ENCODE measurements at regions not wholly inside any gene's neighbourhood (a gene's known extent, or its start where the extent isn't known, plus 50 kb on each side); places are given as distances from the start of the nearest gene placed in this dataset.

DNA sequence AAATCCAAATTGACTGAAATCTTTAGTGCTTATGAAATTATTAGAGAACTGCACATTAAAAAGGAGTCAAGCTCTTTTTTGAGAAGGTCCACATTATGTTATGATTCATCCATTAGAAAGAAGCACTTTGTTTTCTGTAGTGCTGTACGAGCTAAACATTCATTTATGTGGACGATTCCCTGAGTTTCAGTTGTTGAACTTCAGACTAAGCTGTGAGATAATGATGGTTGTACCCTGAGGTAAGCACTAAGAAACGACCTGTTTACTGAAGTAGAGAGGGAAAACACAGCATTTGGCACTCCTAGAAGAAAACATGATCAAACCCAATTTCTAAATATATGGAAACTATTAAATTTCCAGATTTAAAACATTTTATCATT lies 67.3 kb upstream of the ATP2B1 start:
- no peak for DNase-seq
- H3K36me3 ChIP-seq: no peaks in the 10 kb centered on the region
- intact Hi-C loops (cut with DNase I; ENCODE audit: low total_unique reads): no loop called here
- H3K27ac ChIP-seq: no peak overlapping the region
- TF ChIP-seq, protein P1, sequence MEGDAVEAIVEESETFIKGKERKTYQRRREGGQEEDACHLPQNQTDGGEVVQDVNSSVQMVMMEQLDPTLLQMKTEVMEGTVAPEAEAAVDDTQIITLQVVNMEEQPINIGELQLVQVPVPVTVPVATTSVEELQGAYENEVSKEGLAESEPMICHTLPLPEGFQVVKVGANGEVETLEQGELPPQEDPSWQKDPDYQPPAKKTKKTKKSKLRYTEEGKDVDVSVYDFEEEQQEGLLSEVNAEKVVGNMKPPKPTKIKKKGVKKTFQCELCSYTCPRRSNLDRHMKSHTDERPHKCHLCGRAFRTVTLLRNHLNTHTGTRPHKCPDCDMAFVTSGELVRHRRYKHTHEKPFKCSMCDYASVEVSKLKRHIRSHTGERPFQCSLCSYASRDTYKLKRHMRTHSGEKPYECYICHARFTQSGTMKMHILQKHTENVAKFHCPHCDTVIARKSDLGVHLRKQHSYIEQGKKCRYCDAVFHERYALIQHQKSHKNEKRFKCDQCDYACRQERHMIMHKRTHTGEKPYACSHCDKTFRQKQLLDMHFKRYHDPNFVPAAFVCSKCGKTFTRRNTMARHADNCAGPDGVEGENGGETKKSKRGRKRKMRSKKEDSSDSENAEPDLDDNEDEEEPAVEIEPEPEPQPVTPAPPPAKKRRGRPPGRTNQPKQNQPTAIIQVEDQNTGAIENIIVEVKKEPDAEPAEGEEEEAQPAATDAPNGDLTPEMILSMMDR (IDR thresholded peaks at IDR 0.05 in 8 of 11, conservative IDR thresholded peaks at IDR 0.05 in 3 of 11): no peak
- no peak for TF ChIP-seq POLR2A (IDR thresholded peaks at IDR 0.05)
- no peak for TF ChIP-seq POLR2AphosphoS5 (IDR thresholded peaks at IDR 0.05)
- no peaks in the 10 kb centered on the region for H3K9me3 ChIP-seq
- H3K4me1 ChIP-seq: no peaks in the 10 kb centered on the region
- no peak overlapping the region for H3K4me3 ChIP-seq
- no peaks in the 10 kb centered on the region for H3K27me3 ChIP-seq (replicated peaks in 1 of 7)
- WGBS, 5 donors: 78 to 91% (median 86%) methylated on average over 3 of the region's 3 CpGs

DNA sequence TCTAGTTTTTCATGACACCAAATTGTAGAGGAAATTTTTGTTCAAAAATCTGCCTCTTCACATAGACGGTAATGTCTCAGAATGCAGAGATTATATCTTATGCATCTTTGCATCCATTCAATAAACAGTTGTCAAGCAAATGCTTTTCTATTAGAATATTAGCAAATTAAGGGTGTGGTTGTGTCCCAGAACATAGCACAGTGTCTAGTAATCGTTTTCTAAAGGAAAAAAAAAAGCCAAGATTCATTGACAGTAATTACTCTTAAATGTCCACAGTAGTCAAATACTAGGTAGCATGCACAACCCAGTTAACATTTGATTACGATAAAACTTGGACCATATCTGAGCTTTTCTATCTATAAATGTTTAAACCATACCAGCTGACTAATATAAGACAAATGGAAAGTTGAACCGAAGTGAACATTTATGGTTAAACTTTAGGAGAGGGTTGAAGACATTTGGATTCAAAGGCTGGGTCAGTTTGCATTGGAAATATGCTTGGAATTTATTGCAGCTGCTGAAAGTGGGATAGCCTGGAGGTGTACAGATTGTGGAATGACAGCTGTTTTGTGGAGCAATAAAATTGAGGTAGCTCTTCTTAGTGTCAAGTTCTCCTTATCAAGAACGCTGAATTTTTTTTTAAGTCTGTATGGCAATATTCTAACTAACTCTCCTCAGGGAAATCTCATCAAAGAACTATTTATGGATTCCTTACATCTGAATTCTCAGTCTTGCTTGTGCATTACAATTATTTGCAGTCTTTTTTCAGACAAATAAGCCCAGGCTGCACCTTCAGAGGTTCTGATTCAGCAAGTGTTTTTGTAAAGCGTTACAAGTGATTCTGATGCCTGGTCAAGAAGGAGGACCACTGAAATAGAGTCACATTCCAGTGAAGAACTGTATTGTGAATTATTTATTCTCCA lies 66.7 kb upstream of the ATP2B1 start:
- WGBS, 5 donors: 87 to 91% (median 88%) methylated on average over 6 of the region's 6 CpGs
- no peak for DNase-seq
- Histone ChIP-seq H3K27me3 (replicated peaks in 1 of 7) (no peaks in the 10 kb centered on the region), H3K4me1 (no peaks in the 10 kb centered on the region), H3K4me3 (no peak overlapping the region), H3K9me3 (no peaks in the 10 kb centered on the region), H3K36me3 (no peaks in the 10 kb centered on the region), H3K27ac (no peak overlapping the region)
- intact Hi-C loops (cut with DNase I; ENCODE audit: low total_unique reads): no loop called here
- no peak for TF ChIP-seq POLR2AphosphoS5 (IDR thresholded peaks at IDR 0.05)
- TF ChIP-seq, protein P1 (IDR thresholded peaks at IDR 0.05 in 8 of 11, conservative IDR thresholded peaks at IDR 0.05 in 3 of 11): no peak
- no peak for TF ChIP-seq POLR2A (IDR thresholded peaks at IDR 0.05)

DNA sequence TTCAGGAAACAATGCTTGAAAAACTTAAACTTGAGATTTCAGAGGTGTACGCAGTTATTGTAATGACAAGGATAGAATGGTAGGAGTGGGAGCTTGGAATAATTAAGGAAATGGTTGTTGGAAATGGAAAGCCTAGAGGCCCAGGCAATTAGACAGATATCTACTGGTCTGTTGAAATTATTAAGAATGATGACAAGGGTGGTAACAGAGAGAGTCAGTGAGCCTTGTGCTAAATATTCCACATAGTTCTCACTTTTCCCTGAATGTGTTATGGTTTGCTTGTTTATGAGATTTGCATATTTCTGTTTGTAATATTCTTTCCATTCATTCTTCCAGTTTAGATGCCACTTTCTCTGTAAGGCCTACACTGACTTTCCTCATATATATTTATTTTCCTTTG lies 66.0 kb upstream of the ATP2B1 start:
- no peaks in the 10 kb centered on the region for H3K27me3 ChIP-seq (replicated peaks in 1 of 7)
- no peak overlapping the region for H3K27ac ChIP-seq
- no peak overlapping the region for H3K4me3 ChIP-seq
- H3K36me3 ChIP-seq: no peaks in the 10 kb centered on the region
- DNase-seq: no peak
- H3K4me1 ChIP-seq: no peaks in the 10 kb centered on the region
- WGBS, 5 donors: 97 to 100% (median 99%) methylated on average over 1 of the region's 1 CpG
- intact Hi-C loops (cut with DNase I; ENCODE audit: low total_unique reads): no loop called here
- H3K9me3 ChIP-seq: no peaks in the 10 kb centered on the region
- TF ChIP-seq, protein P1 (IDR thresholded peaks at IDR 0.05 in 8 of 11, conservative IDR thresholded peaks at IDR 0.05 in 3 of 11): no peak
- TF ChIP-seq POLR2A (IDR thresholded peaks at IDR 0.05) (no peak), POLR2AphosphoS5 (IDR thresholded peaks at IDR 0.05) (no peak)

DNA sequence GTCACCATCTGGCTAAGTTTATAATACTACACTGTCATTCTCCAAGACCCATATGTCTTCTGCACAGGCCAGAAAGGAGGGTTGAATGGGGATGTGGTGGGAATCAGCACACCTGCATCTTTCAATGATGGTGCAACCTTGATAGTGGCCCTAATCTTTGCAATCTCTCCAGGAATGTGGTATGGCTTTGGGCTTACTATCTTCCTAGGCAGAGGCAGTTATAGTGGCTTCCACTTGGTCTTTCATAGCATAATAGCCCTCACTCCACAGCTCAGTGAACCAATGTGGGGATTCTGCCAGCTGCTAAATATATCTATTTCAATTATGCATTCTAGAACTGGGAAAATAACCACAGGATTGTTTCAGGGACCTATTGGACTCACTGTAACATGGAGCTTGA lies 61.8 kb upstream of the ATP2B1 start:
- H3K27ac ChIP-seq: no peak overlapping the region
- H3K4me3 ChIP-seq: no peak overlapping the region
- DNase-seq: no peak
- no peaks in the 10 kb centered on the region for H3K9me3 ChIP-seq
- TF ChIP-seq POLR2AphosphoS5 (IDR thresholded peaks at IDR 0.05): no peak
- peaks cover 0 to 11% (median 4%) of the 10 kb centered on the region in 6 donors for H3K4me1 ChIP-seq
- H3K36me3 ChIP-seq: no peaks in the 10 kb centered on the region
- intact Hi-C loops (cut with DNase I; ENCODE audit: low total_unique reads): no loop called here
- H3K27me3 ChIP-seq (replicated peaks in 1 of 7): no peaks in the 10 kb centered on the region

Data from spleen (tissue), 11 donors.